Motor neuron (in vitro differentiated cells): ENCODE measurements at regions not wholly inside any gene's neighbourhood (a gene's known extent, or its start where the extent isn't known, plus 50 kb on each side); places are given as distances from the start of the nearest gene placed in this dataset.

ENCODE experiments used
- ATAC-seq, 8 experiments: fragments of 200-7000 bp; cut with Tn5 transposase; replicated peaks in 6 of 8; 2 replicates each; pipeline ENCODE4 v1.8.0; 2021; ENCODE audit warnings: mild to moderate bottlenecking in 8 of 8, moderate library complexity in 8 of 8
- H3K27ac ChIP-seq, 2 donors: fragments of 250-450 bp; sonication (Bioruptor Pico); 2 replicates each; pipeline ENCODE4 v1.9.0; 2021; ENCODE audit warnings: antibody characterized with exemption in 2 of 2, mild to moderate bottlenecking in 2 of 2, moderate library complexity in 1 of 2
- H3K4me1 ChIP-seq, 2 donors: fragments of 250-450 bp; sonication (Bioruptor Pico); replicated peaks in 1 of 2; 2 replicates each; pipeline ENCODE4 v1.6.1; 2021; ENCODE audit warnings: antibody characterized with exemption in 2 of 2, mild to moderate bottlenecking in 2 of 2, moderate library complexity in 1 of 2
- H3K4me3 ChIP-seq, 5 donors: fragments of 250-450 bp; sonication (Bioruptor Pico); 2 replicates each; pipeline ENCODE4 v1.9.0; 2021; ENCODE audit warnings: antibody characterized with exemption in 5 of 5, mild to moderate bottlenecking in 5 of 5, moderate library complexity in 4 of 5
- WGBS, 10 experiments: fragments of 450-650 bp; shearing (Covaris generic); methylation state at CpG; one replicate each; pipeline ENCODE4 v1.0.0; 2022; 5-methylcytosine and 5-hydroxymethylcytosine counted together
- in situ Hi-C, 9 experiments: fragments of 400-800 bp; cut with MboI; loops; one replicate each; pipeline ENCODE4 v1.15.0; 2021; ENCODE audit warnings: low sequenced_read_pairs in 9 of 9, low pct_unique_long_range_greater_than_20kb in 2 of 9; ENCODE audit not compliant: unreplicated experiment in 9 of 9

- ATAC-seq, result peak in 3 of 8 experiments; percentile 50 to 96 (median 63)
- Histone ChIP-seq H3K27ac (no peak overlapping the region), H3K4me3 (no peak overlapping the region), H3K4me1 (peaks cover 0 to 7% of the 10 kb centered on the region in 2 donors)
- in situ Hi-C loops, result loop anchor here in 1 of 9 experiments (25.0 kb wide), 1 partner anchor 215 kb away; no protein-coding TSS in a partner anchor
- WGBS, 10 experiments, result 0 to 33% (median 23%) methylated on average over 1 of the region's 1 CpG; no CpG with 5 or more reads in 4 of the 10 experiments
Measured at GRCh38 chr3:154022606-154023005, 98.6 kb upstream of the ARHGEF26 start.

GRCh38 chr3:154023148-154023547 is 98.0 kb upstream of the ARHGEF26 start:
- H3K4me1 ChIP-seq, result peaks cover 0 to 7% of the 10 kb centered on the region in 2 donors
- in situ Hi-C loops, result loop anchor here in 1 of 9 experiments (25.0 kb wide), 1 partner anchor 214 kb away; no protein-coding TSS in a partner anchor
- no peak overlapping the region for H3K27ac ChIP-seq
- H3K4me3 ChIP-seq, result no peak overlapping the region
- peak in 4 of 8 experiments; percentile 15 to 52 (median 34) for ATAC-seq

GRCh38 chr3:154025007-154025406 is 96.2 kb upstream of the ARHGEF26 start:
- Histone ChIP-seq H3K27ac (no peak overlapping the region), H3K4me3 (no peak overlapping the region), H3K4me1 (peaks cover 1 to 7% of the 10 kb centered on the region in 2 donors)
- ATAC-seq, result no peak
- in situ Hi-C loops, result no loop called here
- 0 to 100% (median 95%) methylated on average over 1 to 2 of the region's 2 CpGs; no CpG with 5 or more reads in 2 of the 10 experiments for WGBS, 10 experiments

- WGBS, 10 experiments, result 18 to 100% (median 77%) methylated on average over 1 to 4 of the region's 4 CpGs
- H3K4me1 ChIP-seq, result peaks cover 6 to 9% of the 10 kb centered on the region in 2 donors
- peak in 2 of 8 experiments; percentile 30 to 34 for ATAC-seq
- H3K4me3 ChIP-seq, result no peak overlapping the region
- in situ Hi-C loops, result no loop called here
- no peak overlapping the region for H3K27ac ChIP-seq
Measured at GRCh38 chr3:154029926-154030325, 91.3 kb upstream of the ARHGEF26 start.

GRCh38 chr3:154034797-154035330 is 86.3 kb upstream of the ARHGEF26 start:
- Histone ChIP-seq H3K4me3 (no peak overlapping the region), H3K27ac (no peak overlapping the region), H3K4me1 (peaks cover 6 to 14% of the 10 kb centered on the region in 2 donors)
- ATAC-seq, result peak in 1 of 8 experiments; percentile 22
- in situ Hi-C loops, result no loop called here
- 0 to 100% (median 82%) methylated on average over 1 to 2 of the region's 2 CpGs; no CpG with 5 or more reads in 2 of the 10 experiments for WGBS, 10 experiments

GRCh38 chr3:154040283-154040682 is 80.9 kb upstream of the ARHGEF26 start:
- H3K4me3 ChIP-seq, result no peak overlapping the region
- ATAC-seq, result peak in 2 of 8 experiments; percentile 31 to 68
- H3K27ac ChIP-seq, result no peak overlapping the region
- in situ Hi-C loops, result no loop called here
- peaks cover 0 to 2% of the 10 kb centered on the region in 2 donors for H3K4me1 ChIP-seq

GRCh38 chr3:154044671-154045070 is 76.5 kb upstream of the ARHGEF26 start:
- no peak overlapping the region for H3K4me3 ChIP-seq
- ATAC-seq, result no peak
- H3K4me1 ChIP-seq, result no peaks in the 10 kb centered on the region
- in situ Hi-C loops, result no loop called here
- 0 to 100% (median 79%) methylated on average over 1 to 2 of the region's 2 CpGs; no CpG with 5 or more reads in 2 of the 10 experiments for WGBS, 10 experiments
- H3K27ac ChIP-seq, result no peak overlapping the region

GRCh38 chr3:154050216-154050615 is 71.0 kb upstream of the ARHGEF26 start:
- ATAC-seq, result no peak
- Histone ChIP-seq H3K4me1 (no peaks in the 10 kb centered on the region), H3K27ac (no peak overlapping the region), H3K4me3 (no peak overlapping the region)
- in situ Hi-C loops, result no loop called here

- Histone ChIP-seq H3K27ac (no peak overlapping the region), H3K4me1 (no peaks in the 10 kb centered on the region), H3K4me3 (no peak overlapping the region)
- in situ Hi-C loops, result no loop called here
- ATAC-seq, result no peak
Measured at GRCh38 chr3:154050766-154051165, 70.4 kb upstream of the ARHGEF26 start.

GRCh38 chr3:154059833-154060232 is 61.4 kb upstream of the ARHGEF26 start:
- in situ Hi-C loops, result no loop called here
- peak overlapping the region in 1 of 2 donors; percentile 45 for H3K27ac ChIP-seq
- ATAC-seq, result peak in 2 of 8 experiments; percentile 15 to 22
- no peak overlapping the region for H3K4me3 ChIP-seq
- WGBS, 10 experiments, result 0 to 70% (median 59%) methylated on average over 2 to 5 of the region's 6 CpGs
- peaks cover 6 to 12% of the 10 kb centered on the region in 2 donors for H3K4me1 ChIP-seq

- no peak overlapping the region for H3K4me3 ChIP-seq
- H3K27ac ChIP-seq, result no peak overlapping the region
- WGBS, 10 experiments, result 13 to 94% (median 61%) methylated on average over 1 to 4 of the region's 4 CpGs
- peaks cover 6 to 12% of the 10 kb centered on the region in 2 donors for H3K4me1 ChIP-seq
- in situ Hi-C loops, result no loop called here
- peak; percentile 71 to 97 (median 88) for ATAC-seq
Measured at GRCh38 chr3:154060238-154061000, 60.8 kb upstream of the ARHGEF26 start.

- H3K27ac ChIP-seq, result peak overlapping the region in 1 of 2 donors; percentile 34
- H3K4me1 ChIP-seq, result peaks cover 6 to 12% of the 10 kb centered on the region in 2 donors
- WGBS, 10 experiments, result 0 to 90% (median 34%) methylated on average over 1 to 3 of the region's 3 CpGs
- peak in 5 of 8 experiments; percentile 14 to 40 (median 25) for ATAC-seq
- in situ Hi-C loops, result no loop called here
- H3K4me3 ChIP-seq, result no peak overlapping the region
Measured at GRCh38 chr3:154061001-154061370, 60.2 kb upstream of the ARHGEF26 start.

- 40 to 80% (median 69%) methylated on average over 1 to 3 of the region's 7 CpGs; no CpG with 5 or more reads in 2 of the 10 experiments for WGBS, 10 experiments
- no peak overlapping the region for H3K4me3 ChIP-seq
- no peak overlapping the region for H3K27ac ChIP-seq
- H3K4me1 ChIP-seq, result peaks cover 6 to 12% of the 10 kb centered on the region in 2 donors
- in situ Hi-C loops, result no loop called here
- no peak for ATAC-seq
Measured at GRCh38 chr3:154062513-154062912, 58.7 kb upstream of the ARHGEF26 start.
